ENCODE measurements at regions not wholly inside any gene's neighbourhood (a gene's known extent, or its start where the extent isn't known, plus 50 kb on each side); places are given as distances from the start of the nearest gene placed in this dataset.

DNA sequence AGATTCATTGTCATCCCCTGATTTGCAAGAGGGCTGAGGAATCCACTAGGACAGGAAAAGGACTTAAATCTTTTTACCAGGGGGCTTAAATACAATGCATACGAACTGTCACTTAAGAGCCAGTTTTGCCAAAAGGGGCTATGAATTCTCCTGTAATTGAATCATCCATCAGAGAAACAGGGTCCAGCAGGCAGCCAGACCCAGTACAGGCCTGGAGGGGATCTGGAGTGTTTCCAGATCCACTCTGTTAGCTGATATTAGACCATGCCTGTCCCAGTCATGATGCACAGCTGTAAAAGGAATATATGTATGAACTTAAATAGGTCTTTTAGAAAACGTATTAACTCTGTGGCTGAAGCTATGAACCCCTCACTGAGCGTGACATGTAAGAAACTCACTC, 53.8 kb upstream of the PRSS23 start:
- WGBS, 2 donors, result 80 to 88% methylated on average over 3 of the region's 3 CpGs

DNA sequence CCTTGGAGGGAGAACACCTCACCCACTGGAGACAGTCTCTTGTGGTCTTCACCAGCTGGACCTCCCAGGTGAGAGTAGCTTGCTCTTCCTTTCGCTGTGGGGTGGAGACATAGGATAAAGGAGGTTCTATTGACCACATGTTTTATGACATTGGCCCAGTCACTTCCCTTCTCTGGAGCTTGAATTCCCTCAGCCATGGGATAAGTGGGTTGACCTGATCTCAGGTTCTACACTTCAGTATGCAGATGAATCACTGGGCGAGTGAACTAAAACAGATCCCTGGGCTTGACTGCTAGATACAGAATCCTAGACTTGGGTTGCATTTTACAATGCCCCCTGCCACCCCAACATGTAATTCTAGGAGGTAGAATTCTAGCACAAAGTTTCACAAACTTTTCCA, 54.8 kb upstream of the PRSS23 start:
- Histone ChIP-seq H3K9me3 (no peaks in the 10 kb centered on the region), H3K4me1 (peaks cover 4 to 37% (median 17%) of the 10 kb centered on the region in 9 donors), H3K4me3 (no peak overlapping the region), H3K36me3 (no peaks in the 10 kb centered on the region), H3K27ac (no peak overlapping the region), H3K27me3 (no peaks in the 10 kb centered on the region)
- ATAC-seq (no peak), DNase-seq (no peak)
- no peak for TF ChIP-seq CTCF (IDR thresholded peaks at IDR 0.05)
- intact Hi-C loops (cut with DNase I), result loop anchor here in 1 of 10 donors (5.0 kb wide), 1 partner anchor 37 kb away; no protein-coding TSS in a partner anchor
- 98 to 99% methylated on average over 2 of the region's 2 CpGs for WGBS, 2 donors

More for the DNA sequence above, 53.8 kb upstream of the PRSS23 start:
- Histone ChIP-seq H3K27me3 (no peaks in the 10 kb centered on the region), H3K27ac (no peak overlapping the region), H3K9me3 (no peaks in the 10 kb centered on the region), H3K4me1 (peaks cover 0 to 28% (median 8%) of the 10 kb centered on the region in 9 donors), H3K4me3 (no peak overlapping the region), H3K36me3 (no peaks in the 10 kb centered on the region)
- intact Hi-C loops (cut with DNase I), result loop anchor here in 1 of 10 donors (5.0 kb wide), 1 partner anchor 36 kb away; no protein-coding TSS in a partner anchor
- no peak for TF ChIP-seq CTCF (IDR thresholded peaks at IDR 0.05)
- DNase-seq (no peak), ATAC-seq (no peak)

DNA sequence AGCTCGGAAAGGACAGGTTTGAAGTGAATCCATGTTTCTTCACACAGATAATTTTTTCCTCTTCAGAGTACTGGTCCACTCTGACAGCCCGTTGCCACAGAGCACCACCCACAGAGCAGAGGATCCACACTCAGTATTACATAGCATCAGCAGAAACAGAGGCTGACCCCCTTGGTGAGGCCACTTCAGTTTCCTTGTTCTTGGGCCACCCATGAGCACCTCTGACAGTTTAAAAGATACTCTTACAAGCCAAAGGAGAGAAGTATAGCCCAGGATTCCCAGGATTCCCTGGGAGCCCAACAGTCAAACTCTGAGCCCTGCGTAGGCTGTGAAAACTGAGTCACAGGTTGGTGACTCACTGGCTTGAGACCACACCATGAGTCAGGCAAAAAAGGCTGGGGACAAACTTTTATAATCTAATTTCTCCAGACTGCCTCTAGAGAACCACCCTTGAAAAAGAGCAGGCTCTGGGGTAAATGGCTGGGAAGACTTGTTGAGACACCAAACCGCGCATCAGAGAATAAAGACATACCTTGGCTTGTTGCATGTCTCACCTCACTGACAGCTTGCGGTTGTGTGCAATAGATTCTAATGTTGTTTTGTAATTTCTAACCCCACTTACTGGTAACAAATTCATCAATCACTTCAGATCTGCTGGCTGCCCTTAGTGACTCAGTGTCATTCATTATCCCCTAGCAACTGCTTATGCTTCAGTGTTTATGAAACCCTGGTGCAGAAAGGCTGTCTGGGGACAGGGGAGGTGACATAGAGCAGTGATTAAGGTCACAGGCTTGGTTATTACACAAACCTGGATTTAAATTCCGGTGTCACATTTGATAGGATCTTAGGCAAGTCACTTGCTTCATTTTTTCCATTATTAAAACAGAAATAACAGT, 56.9 kb upstream of the PRSS23 start:
- ATAC-seq, result peak in 6 of 8 donors; percentile 33 to 75 (median 38)

More for the DNA sequence above, 56.9 kb upstream of the PRSS23 start:
- Histone ChIP-seq H3K27me3 (no peaks in the 10 kb centered on the region), H3K4me3 (no peak overlapping the region), H3K4me1 (peaks cover 10 to 45% (median 25%) of the 10 kb centered on the region in 9 donors), H3K9me3 (no peaks in the 10 kb centered on the region), H3K27ac (peak overlapping the region in 2 of 10 donors; percentile 3 to 62), H3K36me3 (no peaks in the 10 kb centered on the region)
- no peak for TF ChIP-seq CTCF (IDR thresholded peaks at IDR 0.05)
- no peak for DNase-seq
- WGBS, 2 donors, result 81 to 89% methylated on average over 7 of the region's 7 CpGs
- intact Hi-C loops (cut with DNase I), result no loop called here

Data from heart right ventricle (tissue), 16 donors.